WI38 (cell line): ENCODE measurements at regions not wholly inside any gene's neighbourhood (a gene's known extent, or its start where the extent isn't known, plus 50 kb on each side); places are given as distances from the start of the nearest gene placed in this dataset.

Source experiments
- H3K4me3 ChIP-seq: 2 replicates; pipeline ENCODE4 v1.5.1; 2011; ENCODE audit warnings: low read depth, mild to moderate bottlenecking, control low read depth, low read length
- TF ChIP-seq, protein P1 (sequence below): IDR thresholded peaks from 2 replicates; pipeline ENCODE4 v1.5.1; 2012; ENCODE audit warnings: low read depth, mild to moderate bottlenecking, control low read depth, low read length

DNA sequence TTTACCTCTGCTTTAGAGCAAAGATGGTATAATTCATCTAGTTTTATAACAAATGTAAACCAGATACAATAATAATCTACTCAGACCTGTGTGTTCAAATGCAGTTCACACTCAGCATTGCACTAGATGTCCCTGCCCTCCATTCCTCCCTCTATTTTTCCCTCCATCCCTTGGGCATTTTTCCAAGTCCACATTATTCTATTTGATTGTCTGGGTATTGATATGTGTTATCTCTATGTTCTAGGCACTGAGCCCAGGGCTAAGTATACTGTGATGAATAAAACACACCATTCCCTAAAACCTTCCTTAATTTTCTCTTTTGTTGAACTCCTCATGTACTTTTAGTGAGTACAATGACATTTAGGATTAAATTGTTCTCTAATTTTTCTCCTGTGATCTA is 66.2 kb upstream of the HMCN1 start:
- TF ChIP-seq, protein P1, sequence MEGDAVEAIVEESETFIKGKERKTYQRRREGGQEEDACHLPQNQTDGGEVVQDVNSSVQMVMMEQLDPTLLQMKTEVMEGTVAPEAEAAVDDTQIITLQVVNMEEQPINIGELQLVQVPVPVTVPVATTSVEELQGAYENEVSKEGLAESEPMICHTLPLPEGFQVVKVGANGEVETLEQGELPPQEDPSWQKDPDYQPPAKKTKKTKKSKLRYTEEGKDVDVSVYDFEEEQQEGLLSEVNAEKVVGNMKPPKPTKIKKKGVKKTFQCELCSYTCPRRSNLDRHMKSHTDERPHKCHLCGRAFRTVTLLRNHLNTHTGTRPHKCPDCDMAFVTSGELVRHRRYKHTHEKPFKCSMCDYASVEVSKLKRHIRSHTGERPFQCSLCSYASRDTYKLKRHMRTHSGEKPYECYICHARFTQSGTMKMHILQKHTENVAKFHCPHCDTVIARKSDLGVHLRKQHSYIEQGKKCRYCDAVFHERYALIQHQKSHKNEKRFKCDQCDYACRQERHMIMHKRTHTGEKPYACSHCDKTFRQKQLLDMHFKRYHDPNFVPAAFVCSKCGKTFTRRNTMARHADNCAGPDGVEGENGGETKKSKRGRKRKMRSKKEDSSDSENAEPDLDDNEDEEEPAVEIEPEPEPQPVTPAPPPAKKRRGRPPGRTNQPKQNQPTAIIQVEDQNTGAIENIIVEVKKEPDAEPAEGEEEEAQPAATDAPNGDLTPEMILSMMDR = no peak
- no peak overlapping the region for H3K4me3 ChIP-seq

DNA sequence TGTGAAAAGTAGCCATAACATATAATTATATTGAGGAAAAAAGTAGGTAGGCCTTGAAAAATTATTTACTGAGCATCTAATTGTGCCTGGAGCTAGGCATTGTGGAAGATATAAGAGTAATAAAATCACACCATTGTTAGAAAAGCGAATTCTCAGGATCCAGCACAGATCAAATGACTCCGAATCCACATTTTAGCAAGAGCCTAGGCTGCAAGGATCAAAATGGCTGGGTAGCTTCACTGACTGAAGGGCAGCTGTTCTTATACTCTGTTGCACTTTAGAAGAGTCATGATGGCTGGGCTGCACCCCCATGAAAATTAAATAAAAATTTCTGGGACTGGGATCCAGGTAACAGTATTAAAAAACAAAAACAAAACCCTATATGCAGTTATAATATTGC is 67.6 kb upstream of the HMCN1 start:
- TF ChIP-seq, protein P1 = no peak
- H3K4me3 ChIP-seq = no peak overlapping the region

DNA sequence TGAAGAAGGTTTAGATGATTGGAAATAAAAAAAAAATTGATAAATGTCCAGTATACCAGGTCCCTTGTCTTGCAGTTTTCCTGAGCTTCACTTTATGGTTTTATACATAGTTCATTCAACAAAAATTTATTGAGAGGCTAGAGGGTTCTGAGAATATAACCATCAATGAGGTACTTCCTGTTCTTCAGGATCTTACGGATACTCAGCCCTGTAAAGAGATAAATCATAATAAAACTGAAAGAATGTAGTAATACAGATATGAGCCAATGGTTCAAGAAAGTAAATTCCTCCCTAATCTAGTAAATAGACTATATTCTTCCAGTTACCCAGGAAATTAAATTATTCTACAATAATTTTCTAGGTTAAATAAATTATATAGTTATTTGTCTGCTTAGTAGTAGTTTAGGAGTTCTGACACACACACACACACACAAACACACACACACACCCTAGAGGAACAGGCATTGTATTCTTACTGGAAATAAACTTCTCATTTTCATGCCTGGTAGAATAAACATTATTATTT is 70.4 kb upstream of the HMCN1 start:
- H3K4me3 ChIP-seq = no peak overlapping the region
- TF ChIP-seq, protein P1 = no peak

DNA sequence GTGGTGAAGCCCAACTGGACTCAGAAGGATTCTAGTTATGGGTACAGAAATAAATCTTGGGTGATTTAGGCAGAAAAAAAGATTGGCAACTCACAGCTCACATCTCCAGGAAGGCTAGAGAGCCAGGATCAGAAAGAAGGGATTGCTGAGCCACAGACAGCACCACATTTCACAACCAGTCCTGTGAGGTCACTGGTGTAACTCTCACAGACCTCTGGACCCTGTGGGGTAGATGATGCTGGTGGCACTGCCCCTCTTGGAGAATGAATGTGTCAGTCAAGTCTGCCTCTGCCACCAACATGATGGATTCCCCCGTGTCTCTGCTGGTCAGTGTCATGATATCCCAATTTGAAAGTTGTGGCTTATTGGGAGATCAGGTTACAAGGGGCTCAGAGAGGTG is 70.9 kb upstream of the HMCN1 start:
- no peak overlapping the region for H3K4me3 ChIP-seq
- TF ChIP-seq, protein P1 = no peak

DNA sequence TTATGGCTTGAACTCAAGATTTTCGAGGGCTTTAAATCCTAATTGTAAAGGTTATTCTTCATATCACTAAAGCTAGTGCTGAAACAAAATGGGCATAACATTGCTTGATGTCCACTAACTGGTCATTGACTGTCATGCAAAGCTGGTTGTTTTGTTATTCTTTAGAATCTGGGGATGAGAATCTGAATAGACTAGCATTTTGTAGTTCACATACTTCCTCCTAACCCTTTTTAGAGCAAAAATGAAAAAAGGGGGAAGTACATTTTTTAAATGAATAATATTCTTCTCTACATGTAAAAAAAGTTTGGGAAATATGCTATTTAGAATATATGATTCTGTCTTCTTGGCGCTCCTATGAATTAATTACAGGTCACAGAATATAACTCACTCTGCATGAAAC is 72.2 kb upstream of the HMCN1 start:
- TF ChIP-seq, protein P1 = no peak
- no peak overlapping the region for H3K4me3 ChIP-seq

DNA sequence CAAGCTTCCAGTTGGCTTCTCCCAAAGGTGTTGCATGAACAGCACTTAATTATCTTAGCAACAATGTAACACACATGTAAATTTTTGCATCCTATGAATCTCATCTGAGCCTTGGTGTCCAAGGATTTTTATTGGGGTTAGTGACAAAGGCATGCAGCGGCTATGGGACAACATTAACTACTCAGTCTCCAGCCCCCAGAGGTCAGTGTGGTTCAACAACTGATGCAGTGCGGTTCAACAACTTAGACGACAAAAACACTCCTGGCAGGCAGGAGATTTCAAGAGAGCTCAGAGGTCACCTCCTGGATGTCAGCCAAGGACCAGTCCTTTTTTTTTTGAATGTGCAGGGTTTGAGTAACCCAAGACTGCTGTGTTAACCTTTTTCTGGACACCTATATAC is 77.5 kb upstream of the HMCN1 start:
- TF ChIP-seq, protein P1 = no peak

DNA sequence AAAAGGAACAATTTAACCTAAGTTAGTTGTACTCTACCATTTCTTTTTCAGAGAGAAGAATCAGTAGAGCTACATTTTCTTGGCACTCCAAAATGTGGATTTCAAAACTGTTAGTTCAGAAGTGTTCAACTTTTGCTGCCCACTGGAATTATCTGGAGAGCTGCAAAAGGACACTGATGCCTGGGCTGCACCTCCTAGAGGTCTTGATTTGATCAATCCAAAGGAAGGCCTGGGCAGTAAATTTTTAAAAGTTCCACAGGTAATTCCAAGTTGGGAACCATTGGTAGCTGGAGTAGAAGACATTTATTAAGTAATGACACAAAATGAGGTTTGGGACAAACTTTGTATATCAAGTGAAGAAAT is 79.3 kb upstream of the HMCN1 start:
- TF ChIP-seq, protein P1 = no peak
- no peak overlapping the region for H3K4me3 ChIP-seq

More for the DNA sequence above, 77.5 kb upstream of the HMCN1 start:
- H3K4me3 ChIP-seq = no peak overlapping the region
